ENCODE measurements at regions not wholly inside any gene's neighbourhood (a gene's known extent, or its start where the extent isn't known, plus 50 kb on each side); places are given as distances from the start of the nearest gene placed in this dataset.

DNA sequence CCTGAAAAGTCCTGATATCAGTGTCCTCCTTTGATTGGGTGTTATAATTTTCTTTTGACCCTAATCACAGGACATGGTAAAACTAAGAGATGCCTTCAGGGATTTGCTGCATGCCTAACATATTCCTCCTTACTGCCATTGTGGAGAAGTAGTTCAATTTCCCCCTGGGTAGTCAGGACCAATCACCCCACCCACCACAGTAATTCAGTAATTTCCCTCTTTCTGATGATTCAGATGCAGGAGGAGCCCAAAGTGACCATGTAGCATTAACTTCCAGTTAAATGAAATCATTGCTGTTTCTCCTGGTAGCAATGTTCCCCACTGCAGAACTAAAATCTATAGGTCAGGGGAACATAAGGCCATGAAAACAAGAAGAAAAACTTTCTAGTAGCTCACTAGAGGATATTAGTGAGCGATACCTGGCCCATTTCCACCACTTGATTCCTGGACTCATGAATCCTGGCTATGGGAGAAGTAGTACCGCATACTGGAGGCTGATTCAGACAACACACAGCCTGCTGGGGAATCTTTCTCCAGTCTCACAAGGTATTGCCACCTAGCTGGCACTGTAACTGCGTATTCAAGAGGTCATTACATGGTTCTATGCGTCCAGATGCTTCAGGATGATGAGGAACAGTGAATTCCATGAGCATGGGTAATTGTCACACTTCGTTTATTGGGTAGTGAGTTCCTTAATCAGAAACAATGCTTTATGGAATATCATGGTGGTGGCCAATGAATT is 561.2 kb downstream of the HAO1 start:
- TF ChIP-seq, protein P1, sequence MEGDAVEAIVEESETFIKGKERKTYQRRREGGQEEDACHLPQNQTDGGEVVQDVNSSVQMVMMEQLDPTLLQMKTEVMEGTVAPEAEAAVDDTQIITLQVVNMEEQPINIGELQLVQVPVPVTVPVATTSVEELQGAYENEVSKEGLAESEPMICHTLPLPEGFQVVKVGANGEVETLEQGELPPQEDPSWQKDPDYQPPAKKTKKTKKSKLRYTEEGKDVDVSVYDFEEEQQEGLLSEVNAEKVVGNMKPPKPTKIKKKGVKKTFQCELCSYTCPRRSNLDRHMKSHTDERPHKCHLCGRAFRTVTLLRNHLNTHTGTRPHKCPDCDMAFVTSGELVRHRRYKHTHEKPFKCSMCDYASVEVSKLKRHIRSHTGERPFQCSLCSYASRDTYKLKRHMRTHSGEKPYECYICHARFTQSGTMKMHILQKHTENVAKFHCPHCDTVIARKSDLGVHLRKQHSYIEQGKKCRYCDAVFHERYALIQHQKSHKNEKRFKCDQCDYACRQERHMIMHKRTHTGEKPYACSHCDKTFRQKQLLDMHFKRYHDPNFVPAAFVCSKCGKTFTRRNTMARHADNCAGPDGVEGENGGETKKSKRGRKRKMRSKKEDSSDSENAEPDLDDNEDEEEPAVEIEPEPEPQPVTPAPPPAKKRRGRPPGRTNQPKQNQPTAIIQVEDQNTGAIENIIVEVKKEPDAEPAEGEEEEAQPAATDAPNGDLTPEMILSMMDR (IDR thresholded peaks at IDR 0.05): no peak
- no peak for TF ChIP-seq POLR2AphosphoS5 (IDR thresholded peaks at IDR 0.05)

Data from transverse colon (tissue), 4 donors.